GM10266 (cell line): ENCODE measurements at regions not wholly inside any gene's neighbourhood (a gene's known extent, or its start where the extent isn't known, plus 50 kb on each side); places are given as distances from the start of the nearest gene placed in this dataset.
"Not testable (repeated sequence)": the region's sequence is repeated elsewhere in the genome, so short reads cannot be mapped to it uniquely, and the experiment has no call there.

Source experiments
- DNase-seq: peaks from one replicate; pipeline ENCODE4 v3.0.0; 2012; ENCODE audit errors: extremely low spot score
- CTCF ChIP-seq: IDR thresholded peaks from 2 replicates; pipeline ENCODE4 v1.5.1; 2012; ENCODE audit warnings: mild to moderate bottlenecking, low read depth; ENCODE audit not compliant: control insufficient read depth, insufficient read depth; ENCODE audit errors: missing control alignments

GRCh38 chr14:25464772-25465171, 414.8 kb upstream of the STXBP6 start:
- TF ChIP-seq CTCF: no peak
- no peak for DNase-seq

- TF ChIP-seq CTCF: no peak
- no peak for DNase-seq
Observed at GRCh38 chr14:25464078-25464477, 414.1 kb upstream of the STXBP6 start.

- DNase-seq: no peak
- TF ChIP-seq CTCF: no peak
Observed at GRCh38 chr14:25463480-25463879, 413.5 kb upstream of the STXBP6 start.

DNA sequence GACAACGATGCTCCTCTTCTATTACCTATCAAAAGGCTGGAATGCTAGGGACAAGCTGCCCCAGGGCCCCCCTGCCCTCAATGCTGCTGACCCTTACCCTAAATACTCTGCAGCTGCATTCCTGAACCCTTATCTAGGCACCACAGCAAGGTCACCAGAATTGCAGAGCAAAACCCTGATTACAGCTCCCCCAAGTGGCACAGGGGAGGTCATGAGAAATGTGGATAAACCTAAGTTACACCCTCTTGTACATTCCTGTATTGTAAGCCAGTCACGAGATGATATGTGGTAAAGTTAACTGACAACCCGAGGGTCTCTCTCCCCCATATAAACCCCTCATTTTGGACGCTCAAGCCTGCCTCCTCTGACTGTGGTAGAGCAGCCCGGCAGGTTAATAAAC, 411.8 kb upstream of the STXBP6 start:
- TF ChIP-seq CTCF: no peak

DNA sequence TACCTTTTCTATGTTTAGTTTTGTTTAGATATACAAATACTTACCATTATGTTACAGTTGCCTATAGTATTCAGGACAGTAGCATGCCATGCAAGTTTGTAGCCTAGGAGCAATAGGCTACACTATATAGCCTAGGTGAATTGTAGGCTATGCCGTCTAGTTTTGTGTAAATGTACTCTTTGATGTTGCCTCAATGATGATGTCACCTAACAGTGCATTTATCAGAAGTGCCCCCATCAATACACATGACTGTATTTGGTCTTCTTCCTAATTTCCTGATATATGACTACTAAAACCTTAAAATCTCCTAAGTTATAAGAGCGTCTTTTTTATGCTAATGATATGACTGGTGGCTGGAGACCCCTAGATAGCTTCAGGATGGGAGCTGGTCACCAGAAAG, 394.4 kb upstream of the STXBP6 start:
- TF ChIP-seq CTCF: no peak
- DNase-seq: no peak

More for the DNA sequence above, 411.8 kb upstream of the STXBP6 start:
- DNase-seq: no peak

DNA sequence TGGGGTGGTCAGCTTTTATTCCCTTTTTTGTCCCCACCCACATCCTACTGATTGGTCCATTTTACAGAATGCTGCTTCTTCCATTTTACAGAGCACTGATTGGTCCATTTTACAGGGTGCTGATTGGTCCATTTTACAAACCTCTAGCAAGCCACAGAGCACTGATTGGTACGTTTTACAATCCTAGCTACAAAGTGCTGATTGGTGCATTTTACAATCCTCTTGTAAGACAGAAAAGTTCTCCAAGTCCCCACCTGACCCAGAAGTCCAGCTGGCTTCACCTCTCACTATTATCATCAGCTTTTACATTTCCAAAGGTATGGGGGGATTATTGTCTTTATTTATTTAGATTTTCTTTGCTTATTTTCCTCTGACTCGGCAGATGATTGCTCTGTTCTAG, 390.4 kb upstream of the STXBP6 start:
- DNase-seq: not testable (repeated sequence)

DNA sequence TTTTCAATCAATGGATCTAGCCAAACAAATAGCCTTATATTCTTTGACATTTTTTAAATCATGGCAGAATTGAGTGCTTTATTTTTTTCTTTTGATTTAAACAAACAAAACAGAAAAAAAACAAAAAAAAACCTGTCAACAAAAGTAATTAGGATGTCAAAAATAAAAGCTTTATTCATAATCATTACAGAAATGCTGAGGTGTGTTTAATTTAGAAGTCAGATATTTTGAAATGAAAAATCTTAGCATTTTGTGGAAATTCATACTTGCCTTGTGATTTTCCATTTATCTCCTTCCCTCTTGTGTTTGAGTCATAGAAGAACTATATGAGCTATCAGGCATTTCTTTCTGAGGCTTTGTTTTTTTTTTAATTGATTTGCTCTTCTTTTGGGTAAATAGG, 387.0 kb upstream of the STXBP6 start:
- TF ChIP-seq CTCF: no peak
- no peak for DNase-seq

GRCh38 chr14:25436288-25436875, 386.4 kb upstream of the STXBP6 start:
- DNase-seq: no peak
- TF ChIP-seq CTCF: no peak
